Head of caudate nucleus (tissue), 42 donors: ENCODE measurements at regions not wholly inside any gene's neighbourhood (a gene's known extent, or its start where the extent isn't known, plus 50 kb on each side); places are given as distances from the start of the nearest gene placed in this dataset.

ENCODE experiments used
- DNase-seq, 42 donors: peaks; one replicate each; pipeline versions ENCODE4 v3.0.0 to v3.0.0-alpha.2; 2020 to 2021; ENCODE audit warnings: mixed read lengths in 7 of 42
- intact Hi-C: fragments of 100-400 bp; cut with DNase I; formaldehyde crosslinking; loops from one replicate; pipeline ENCODE4 v1.15.0; 2022

GRCh38 chr5:68352166-68352565 lies 136.6 kb downstream of the PIK3R1 start:
- DNase-seq = no peak
- intact Hi-C loops = no loop called here

- intact Hi-C loops = no loop called here
- peak in 13 of 42 donors; percentile 2 to 60 (median 20) for DNase-seq
Observed at GRCh38 chr5:68353605-68354004, 138.0 kb downstream of the PIK3R1 start.

DNA sequence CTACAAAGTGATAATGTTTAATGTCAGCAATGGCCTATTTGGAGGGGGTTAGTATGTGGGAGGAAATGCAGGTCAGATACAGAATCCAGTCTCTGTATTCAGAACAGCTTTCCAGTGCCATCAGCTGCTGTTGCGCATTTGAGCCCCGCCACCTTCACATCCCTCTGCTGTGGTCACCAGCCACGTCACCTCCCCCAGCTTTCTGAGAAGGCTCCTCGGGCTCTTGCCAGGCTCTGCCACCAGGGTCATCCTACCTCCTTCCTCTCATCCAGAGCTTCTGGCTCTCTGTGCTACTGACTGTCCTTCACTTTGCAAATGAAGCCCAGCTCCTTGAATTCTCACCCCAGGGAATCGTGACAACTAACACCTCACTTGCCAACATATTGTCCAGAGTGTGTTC lies 138.8 kb downstream of the PIK3R1 start:
- intact Hi-C loops = no loop called here
- no peak for DNase-seq

DNA sequence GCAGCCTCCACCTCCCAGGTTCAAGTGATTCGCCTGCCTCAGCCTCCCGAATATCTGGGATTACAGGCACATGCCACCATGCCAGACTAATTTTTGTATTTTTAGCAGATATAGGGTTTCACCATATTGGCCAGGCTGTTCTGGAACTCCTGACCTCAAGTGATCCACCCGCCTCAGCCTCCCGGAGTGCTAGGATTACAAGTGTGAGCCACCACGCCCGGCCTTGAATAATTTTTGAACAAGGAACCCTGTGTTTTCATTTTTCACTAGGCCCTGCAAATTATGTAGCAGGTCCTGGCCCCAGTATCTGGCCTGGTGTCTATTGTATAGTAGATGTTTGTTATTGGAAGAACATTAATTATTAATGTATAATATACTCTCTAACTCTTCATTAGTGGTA lies 140.7 kb downstream of the PIK3R1 start:
- intact Hi-C loops = no loop called here
- no peak for DNase-seq

GRCh38 chr5:68356623-68357022 lies 141.1 kb downstream of the PIK3R1 start:
- intact Hi-C loops = no loop called here
- no peak for DNase-seq

GRCh38 chr5:68359699-68360098 lies 144.1 kb downstream of the PIK3R1 start:
- no peak for DNase-seq
- intact Hi-C loops = no loop called here

DNA sequence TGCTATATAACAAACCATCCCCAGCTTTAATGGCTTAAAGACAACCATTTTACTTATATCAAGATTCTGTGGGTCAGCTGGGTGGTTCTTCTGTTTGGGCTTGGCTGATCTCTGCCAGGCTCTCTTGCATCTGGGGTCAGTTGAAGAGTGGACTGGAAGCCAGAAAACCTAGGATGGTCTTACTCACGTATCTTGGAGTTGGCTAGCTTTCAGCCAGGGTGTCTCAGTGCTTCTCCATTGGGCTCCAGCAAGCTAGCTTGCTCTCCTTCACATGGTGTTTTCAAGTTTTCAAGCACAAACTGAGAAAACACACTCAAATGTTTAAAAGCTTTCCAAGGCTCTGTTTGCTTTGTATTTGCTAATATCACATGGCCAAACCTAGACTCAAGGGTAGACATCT lies 146.8 kb downstream of the PIK3R1 start:
- intact Hi-C loops = no loop called here

DNA sequence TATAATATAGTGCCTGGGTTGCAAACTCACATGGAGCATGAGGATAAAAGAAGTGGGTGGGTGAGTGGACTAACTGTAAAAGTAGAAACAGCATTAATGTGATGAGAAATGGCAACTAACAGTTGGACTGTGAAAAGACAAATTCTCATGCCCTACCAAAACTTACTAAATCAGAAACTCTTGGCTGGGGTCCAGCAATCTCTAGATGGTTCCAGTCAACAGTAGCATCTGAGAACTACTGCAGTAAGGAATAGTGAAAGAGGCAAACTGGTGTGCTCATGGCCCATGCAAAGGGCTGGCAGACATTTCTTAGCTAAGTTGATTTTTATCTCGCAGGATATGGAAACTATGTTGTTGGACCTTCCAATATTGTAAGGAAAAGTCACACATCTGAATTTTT lies 150.3 kb downstream of the PIK3R1 start:
- intact Hi-C loops = no loop called here
- no peak for DNase-seq

More for the DNA sequence above, 146.8 kb downstream of the PIK3R1 start:
- no peak for DNase-seq

DNA sequence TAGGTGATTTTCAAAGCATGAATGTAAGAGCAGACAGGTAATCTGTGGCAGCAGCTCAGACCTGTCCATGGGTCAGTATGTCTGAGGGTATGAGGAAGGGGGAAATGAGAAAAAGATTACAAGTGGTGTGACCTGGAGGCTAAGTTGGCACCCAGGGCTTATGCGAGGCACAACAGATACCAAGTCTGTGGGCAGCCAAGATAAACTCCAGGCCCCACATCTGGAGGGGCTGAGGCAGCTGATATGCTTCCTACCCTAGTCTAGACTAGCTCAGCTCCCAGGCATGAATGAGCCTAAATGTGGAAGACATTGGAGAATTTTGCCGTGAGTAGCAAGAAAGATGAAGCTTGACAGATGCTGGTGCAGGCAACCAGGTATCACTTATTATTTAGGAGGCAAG lies 151.7 kb downstream of the PIK3R1 start:
- no peak for DNase-seq
- intact Hi-C loops = no loop called here

- no peak for DNase-seq
- intact Hi-C loops = no loop called here
Observed at GRCh38 chr5:68367717-68368116, 152.2 kb downstream of the PIK3R1 start.

DNA sequence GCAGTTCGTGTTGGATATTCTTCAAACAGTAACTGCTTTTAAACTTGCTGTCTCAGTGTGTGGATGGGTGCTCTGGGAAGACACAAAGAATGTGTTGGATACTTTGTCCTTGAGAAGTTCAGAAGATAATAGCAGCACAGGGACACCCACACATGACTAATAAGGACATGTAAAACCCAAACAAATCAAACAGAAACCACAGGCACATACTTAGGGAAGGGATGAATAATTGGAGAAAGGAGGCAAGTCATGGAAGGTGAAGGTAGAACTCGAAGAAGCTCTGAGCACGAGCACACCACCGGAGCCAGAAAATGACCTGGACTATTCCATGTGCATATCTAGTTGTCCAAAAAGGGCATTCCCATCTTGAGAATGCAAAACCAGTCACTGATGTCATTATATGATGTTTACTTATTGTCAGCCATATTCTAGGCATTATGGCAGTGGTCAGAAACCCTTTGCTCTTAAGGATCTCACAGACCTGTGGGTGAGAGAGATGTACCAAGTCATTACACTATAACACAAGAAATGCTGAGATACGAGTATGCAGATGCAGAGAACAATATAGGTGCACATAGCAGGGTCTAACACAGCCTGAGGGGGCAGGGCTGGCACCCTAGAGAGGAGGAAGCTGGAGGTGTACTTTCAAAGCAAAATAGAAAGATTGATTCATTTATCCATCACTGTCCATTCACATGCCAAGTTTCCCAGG lies 152.9 kb downstream of the PIK3R1 start:
- DNase-seq = no peak

GRCh38 chr5:68369023-68369359 lies 153.4 kb downstream of the PIK3R1 start:
- intact Hi-C loops = no loop called here

More for the DNA sequence above, 152.9 kb downstream of the PIK3R1 start:
- intact Hi-C loops = no loop called here

DNA sequence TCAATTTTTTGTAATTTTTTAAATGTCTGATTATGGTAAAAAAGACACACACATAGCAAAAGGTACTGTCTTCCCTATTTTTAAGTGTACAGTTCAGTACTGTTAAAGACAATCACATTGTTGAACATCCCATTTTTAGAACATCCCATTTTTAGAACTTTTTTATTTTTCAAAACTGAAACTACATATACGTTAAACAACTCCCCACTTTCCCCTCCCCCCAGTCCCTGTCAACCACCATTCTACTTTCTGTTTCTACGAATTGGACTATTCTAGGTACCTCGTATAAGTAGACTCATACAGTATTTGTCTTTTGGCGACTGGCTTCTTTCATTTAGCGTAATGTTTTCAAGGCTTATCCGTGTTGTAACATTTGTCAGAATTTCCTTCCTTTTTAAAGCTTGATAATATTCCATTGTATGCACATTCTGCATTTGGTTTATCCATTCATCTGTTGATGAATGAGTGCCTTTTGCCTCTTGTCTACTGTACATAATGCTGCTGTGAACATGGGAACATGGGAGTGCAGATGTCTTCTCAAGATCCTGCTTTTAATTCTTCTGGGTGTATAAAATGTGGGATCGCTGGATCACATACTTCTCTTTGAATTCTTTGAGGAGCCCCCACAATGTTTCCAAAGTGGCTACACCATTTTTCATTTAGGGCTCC lies 154.0 kb downstream of the PIK3R1 start:
- no peak for DNase-seq
- intact Hi-C loops = no loop called here

More at GRCh38 chr5:68369023-68369359, 153.4 kb downstream of the PIK3R1 start:
- no peak for DNase-seq

- DNase-seq = no peak
- intact Hi-C loops = no loop called here
Observed at GRCh38 chr5:68370196-68370595, 154.6 kb downstream of the PIK3R1 start.

- intact Hi-C loops = no loop called here
Observed at GRCh38 chr5:68371607-68372006, 156.1 kb downstream of the PIK3R1 start.

GRCh38 chr5:68372161-68372560 lies 156.6 kb downstream of the PIK3R1 start:
- DNase-seq = no peak
- intact Hi-C loops = no loop called here

More at GRCh38 chr5:68371607-68372006, 156.1 kb downstream of the PIK3R1 start:
- DNase-seq = no peak

DNA sequence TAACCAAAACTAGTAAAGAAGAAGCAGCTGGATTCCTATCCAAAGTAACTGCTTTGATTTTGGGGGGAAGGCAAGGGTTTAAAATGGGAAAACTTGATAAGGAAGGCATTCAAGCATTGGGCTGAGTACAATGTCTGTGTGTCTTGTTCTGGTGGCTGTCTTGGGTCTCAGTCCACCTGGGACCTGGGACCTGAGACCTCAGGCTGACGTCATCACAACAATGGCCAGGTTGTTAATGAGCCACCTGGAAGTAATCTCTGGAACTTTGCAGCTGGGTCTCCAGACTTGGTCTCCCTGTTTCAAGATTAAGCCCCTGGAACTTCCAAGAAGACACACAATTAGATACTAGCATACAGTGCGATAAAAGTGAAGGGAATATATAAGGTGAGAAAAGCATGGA lies 157.5 kb downstream of the PIK3R1 start:
- intact Hi-C loops = no loop called here
- no peak for DNase-seq

DNA sequence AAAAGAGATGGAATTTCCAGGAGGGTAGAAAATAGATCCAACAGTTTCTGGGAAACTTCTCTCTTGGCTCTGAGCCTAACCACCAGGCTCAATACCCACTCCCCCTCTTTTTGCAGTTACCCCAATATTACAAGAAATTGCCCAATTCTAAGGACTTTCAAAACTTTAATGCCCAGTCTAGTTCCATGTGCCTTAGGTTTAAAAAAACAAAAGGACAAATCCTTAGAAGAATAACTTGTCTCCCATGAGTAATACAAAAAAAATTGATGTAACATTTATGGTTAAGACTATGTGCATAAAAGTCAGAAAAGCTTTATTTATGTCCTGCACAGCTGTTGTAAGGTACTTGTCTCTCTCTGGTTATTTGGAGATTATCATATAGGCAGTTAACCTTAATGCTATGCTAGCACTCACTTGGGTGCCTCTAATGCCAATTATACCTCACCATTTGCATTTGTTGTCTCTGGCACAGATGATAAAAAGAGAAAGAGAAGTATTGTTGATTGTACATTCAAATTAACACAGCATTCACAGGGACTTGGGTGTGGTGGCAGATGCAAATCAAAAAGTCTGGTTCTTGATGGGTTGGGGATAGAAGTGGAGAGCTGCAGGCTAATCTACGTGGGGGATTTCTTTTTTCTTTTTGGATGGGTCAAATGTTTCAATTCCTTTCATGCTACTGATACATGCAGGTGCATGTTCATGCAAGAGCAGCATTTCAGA lies 159.4 kb downstream of the PIK3R1 start:
- intact Hi-C loops = no loop called here

GRCh38 chr5:68375540-68375939 lies 160.0 kb downstream of the PIK3R1 start:
- intact Hi-C loops = no loop called here
- DNase-seq = no peak

More for the DNA sequence above, 159.4 kb downstream of the PIK3R1 start:
- no peak for DNase-seq

DNA sequence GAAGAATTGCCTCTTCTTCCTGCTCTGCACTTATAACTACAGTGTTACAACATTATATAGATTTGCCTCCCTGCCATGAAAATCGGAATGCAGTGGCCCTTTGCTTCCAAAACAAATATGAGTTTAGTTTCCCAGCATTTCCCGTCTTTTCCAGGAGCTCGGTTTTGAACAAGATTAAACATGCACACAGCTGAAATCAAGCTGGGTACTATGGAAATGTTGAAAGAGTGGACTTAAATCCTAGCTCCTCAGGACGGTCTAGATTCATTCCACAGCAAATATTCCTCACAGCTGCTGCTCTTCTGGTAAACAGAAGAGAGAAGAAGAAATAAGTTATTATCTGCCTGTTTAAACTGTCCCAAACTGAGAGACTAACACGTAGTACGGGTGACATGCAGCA lies 161.4 kb downstream of the PIK3R1 start:
- DNase-seq = no peak
- intact Hi-C loops = no loop called here
